ENCODE measurements at regions not wholly inside any gene's neighbourhood (a gene's known extent, or its start where the extent isn't known, plus 50 kb on each side); places are given as distances from the start of the nearest gene placed in this dataset.

- H3K36me3 ChIP-seq, result no peaks in the 10 kb centered on the region
- no peak for TF ChIP-seq CTCF (IDR thresholded peaks at IDR 0.05 in 4 of 5, conservative IDR thresholded peaks at IDR 0.05 in 1 of 5)
- no peak for TF ChIP-seq POLR2A (IDR thresholded peaks at IDR 0.05)
- H3K4me3 ChIP-seq, result no peak overlapping the region
- no peaks in the 10 kb centered on the region for H3K27me3 ChIP-seq
- intact Hi-C loops (cut with DNase I; ENCODE audit: low total_unique reads), result no loop called here
- in situ Hi-C loops (cut with MboI; ENCODE audit: low sequenced_read_pairs in 4 of 4), result no loop called here
- no peaks in the 10 kb centered on the region for H3K4me1 ChIP-seq
- no peaks in the 10 kb centered on the region for H3K9me3 ChIP-seq
- DNase-seq (no peak), ATAC-seq (no peak)
- no peak overlapping the region for H3K27ac ChIP-seq
Observed at GRCh38 chrY:12651095-12651494, 49.9 kb upstream of the USP9Y start.

All from gastrocnemius medialis (tissue), 4 donors.